HAP-1 (cell line): ENCODE measurements at regions not wholly inside any gene's neighbourhood (a gene's known extent, or its start where the extent isn't known, plus 50 kb on each side); places are given as distances from the start of the nearest gene placed in this dataset.

Source experiments
- DNase-seq, 2 experiments: peaks; one replicate each; pipeline ENCODE4 v3.0.0-alpha.2; 2016 to 2020; ENCODE audit warnings: low spot score in 2 of 2
- H3K27me3 ChIP-seq: fragments of 250-450 bp; sonication (Bioruptor Pico); 2 replicates; pipeline ENCODE4 v1.5.1; 2020; ENCODE audit warnings: low read depth, mild to moderate bottlenecking, moderate library complexity
- H3K36me3 ChIP-seq: fragments of 250-450 bp; sonication (Bioruptor Pico); replicated peaks from 2 replicates; pipeline ENCODE4 v1.5.1; 2020; ENCODE audit warnings: mild to moderate bottlenecking
- H3K4me1 ChIP-seq: fragments of 250-450 bp; sonication (Bioruptor Pico); 2 replicates; pipeline ENCODE4 v1.5.1; 2020; ENCODE audit warnings: mild to moderate bottlenecking
- H3K4me3 ChIP-seq: fragments of 250-450 bp; sonication (Bioruptor Pico); 2 replicates; pipeline ENCODE4 v1.5.1; 2020; ENCODE audit warnings: mild to moderate bottlenecking, moderate library complexity
- H3K9me3 ChIP-seq: fragments of 250-450 bp; sonication (Bioruptor Pico); 2 replicates; pipeline ENCODE4 v1.5.1; 2020; ENCODE audit warnings: mild to moderate bottlenecking, moderate library complexity
- in situ Hi-C: fragments of 300-500 bp; cut with MboI; formaldehyde crosslinking; loops from 3 replicates; pipeline ENCODE4 v1.14.3; 2020; ENCODE audit warnings: low sequenced_read_pairs, inconsistent platforms, mixed read lengths

- H3K27me3 ChIP-seq, result no peaks in the 10 kb centered on the region
- DNase-seq, result peak in 1 of 2 experiments; percentile 56
- no peak overlapping the region for H3K4me3 ChIP-seq
- in situ Hi-C loops, result no loop called here
- H3K36me3 ChIP-seq, result no peaks in the 10 kb centered on the region
- H3K4me1 ChIP-seq, result peaks cover 2% of the 10 kb centered on the region; the same call in 1 of the 2 replicates
- no peaks in the 10 kb centered on the region for H3K9me3 ChIP-seq
Observed at GRCh38 chr9:92191801-92192200, 76.6 kb upstream of the SPTLC1 start.

GRCh38 chr9:92190536-92190790 lies 75.2 kb upstream of the SPTLC1 start:
- H3K4me1 ChIP-seq, result peaks cover 2% of the 10 kb centered on the region; the same call in 1 of the 2 replicates
- H3K27me3 ChIP-seq, result no peaks in the 10 kb centered on the region
- H3K9me3 ChIP-seq, result no peaks in the 10 kb centered on the region
- H3K36me3 ChIP-seq, result no peaks in the 10 kb centered on the region
- in situ Hi-C loops, result no loop called here
- H3K4me3 ChIP-seq, result no peak overlapping the region
- DNase-seq, result no peak

- no peaks in the 10 kb centered on the region for H3K36me3 ChIP-seq
- H3K4me3 ChIP-seq, result no peak overlapping the region
- in situ Hi-C loops, result no loop called here
- no peak for DNase-seq
- H3K9me3 ChIP-seq, result no peaks in the 10 kb centered on the region
- H3K27me3 ChIP-seq, result no peaks in the 10 kb centered on the region
- peaks cover 2% of the 10 kb centered on the region; the same call in 1 of the 2 replicates for H3K4me1 ChIP-seq
Observed at GRCh38 chr9:92189782-92190535, 74.7 kb upstream of the SPTLC1 start.

GRCh38 chr9:92188969-92189781 lies 74.0 kb upstream of the SPTLC1 start:
- Histone ChIP-seq H3K4me3 (no peak overlapping the region), H3K36me3 (no peaks in the 10 kb centered on the region), H3K27me3 (no peaks in the 10 kb centered on the region), H3K4me1 (peaks cover 2% of the 10 kb centered on the region; the same call in 1 of the 2 replicates), H3K9me3 (no peaks in the 10 kb centered on the region)
- in situ Hi-C loops, result no loop called here
- no peak for DNase-seq

- in situ Hi-C loops, result no loop called here
- no peaks in the 10 kb centered on the region for H3K27me3 ChIP-seq
- peaks cover 2% of the 10 kb centered on the region; the same call in 1 of the 2 replicates for H3K4me1 ChIP-seq
- DNase-seq, result no peak
- H3K9me3 ChIP-seq, result no peaks in the 10 kb centered on the region
- H3K4me3 ChIP-seq, result no peak overlapping the region
- H3K36me3 ChIP-seq, result no peaks in the 10 kb centered on the region
Observed at GRCh38 chr9:92187989-92188714, 72.9 kb upstream of the SPTLC1 start.

GRCh38 chr9:92187390-92187789 lies 72.2 kb upstream of the SPTLC1 start:
- H3K27me3 ChIP-seq, result no peaks in the 10 kb centered on the region
- no peaks in the 10 kb centered on the region for H3K36me3 ChIP-seq
- H3K4me1 ChIP-seq, result peaks cover 2% of the 10 kb centered on the region; the same call in 1 of the 2 replicates
- H3K4me3 ChIP-seq, result no peak overlapping the region
- in situ Hi-C loops, result no loop called here
- DNase-seq, result no peak
- H3K9me3 ChIP-seq, result no peaks in the 10 kb centered on the region

GRCh38 chr9:92186631-92187030 lies 71.4 kb upstream of the SPTLC1 start:
- no peaks in the 10 kb centered on the region for H3K9me3 ChIP-seq
- H3K4me3 ChIP-seq, result no peak overlapping the region
- H3K27me3 ChIP-seq, result no peaks in the 10 kb centered on the region
- H3K4me1 ChIP-seq, result peaks cover 2% of the 10 kb centered on the region; the same call in 1 of the 2 replicates
- in situ Hi-C loops, result no loop called here
- H3K36me3 ChIP-seq, result no peaks in the 10 kb centered on the region
- DNase-seq, result no peak

GRCh38 chr9:92185681-92186080 lies 70.5 kb upstream of the SPTLC1 start:
- in situ Hi-C loops, result no loop called here
- no peaks in the 10 kb centered on the region for H3K36me3 ChIP-seq
- H3K4me1 ChIP-seq, result no peaks in the 10 kb centered on the region
- no peaks in the 10 kb centered on the region for H3K27me3 ChIP-seq
- H3K4me3 ChIP-seq, result no peak overlapping the region
- no peak for DNase-seq
- no peaks in the 10 kb centered on the region; the same call in 1 of the 2 replicates for H3K9me3 ChIP-seq

- H3K4me1 ChIP-seq, result no peaks in the 10 kb centered on the region
- no peak for DNase-seq
- no peaks in the 10 kb centered on the region for H3K36me3 ChIP-seq
- in situ Hi-C loops, result no loop called here
- H3K27me3 ChIP-seq, result no peaks in the 10 kb centered on the region
- no peak overlapping the region for H3K4me3 ChIP-seq
- H3K9me3 ChIP-seq, result no peaks in the 10 kb centered on the region; the same call in 1 of the 2 replicates
Observed at GRCh38 chr9:92185096-92185495, 69.9 kb upstream of the SPTLC1 start.

- no peaks in the 10 kb centered on the region; the same call in 1 of the 2 replicates for H3K9me3 ChIP-seq
- no peaks in the 10 kb centered on the region for H3K36me3 ChIP-seq
- no peak overlapping the region for H3K4me3 ChIP-seq
- no peaks in the 10 kb centered on the region for H3K27me3 ChIP-seq
- in situ Hi-C loops, result no loop called here
- no peak for DNase-seq
- H3K4me1 ChIP-seq, result no peaks in the 10 kb centered on the region
Observed at GRCh38 chr9:92184041-92184564, 68.9 kb upstream of the SPTLC1 start.

GRCh38 chr9:92183449-92183848 lies 68.2 kb upstream of the SPTLC1 start:
- H3K27me3 ChIP-seq, result no peaks in the 10 kb centered on the region
- DNase-seq, result no peak
- no peaks in the 10 kb centered on the region for H3K36me3 ChIP-seq
- in situ Hi-C loops, result no loop called here
- H3K4me1 ChIP-seq, result no peaks in the 10 kb centered on the region
- H3K9me3 ChIP-seq, result no peaks in the 10 kb centered on the region; the same call in 1 of the 2 replicates
- no peak overlapping the region for H3K4me3 ChIP-seq

GRCh38 chr9:92181296-92181695 lies 66.1 kb upstream of the SPTLC1 start:
- in situ Hi-C loops, result no loop called here
- no peaks in the 10 kb centered on the region for H3K36me3 ChIP-seq
- no peak for DNase-seq
- H3K9me3 ChIP-seq, result no peaks in the 10 kb centered on the region; the same call in 1 of the 2 replicates
- H3K4me1 ChIP-seq, result no peaks in the 10 kb centered on the region
- H3K4me3 ChIP-seq, result no peak overlapping the region
- H3K27me3 ChIP-seq, result no peaks in the 10 kb centered on the region

GRCh38 chr9:92180669-92181181 lies 65.5 kb upstream of the SPTLC1 start:
- Histone ChIP-seq H3K4me1 (no peaks in the 10 kb centered on the region), H3K9me3 (no peaks in the 10 kb centered on the region; the same call in 1 of the 2 replicates), H3K4me3 (no peak overlapping the region), H3K36me3 (no peaks in the 10 kb centered on the region), H3K27me3 (no peaks in the 10 kb centered on the region)
- in situ Hi-C loops, result no loop called here
- DNase-seq, result no peak
